WTC11 (cell line): ENCODE measurements at regions not wholly inside any gene's neighbourhood (a gene's known extent, or its start where the extent isn't known, plus 50 kb on each side); places are given as distances from the start of the nearest gene placed in this dataset.
A peak's percentile ranks its signal among the peaks of the same experiment; 100 is the strongest.

ENCODE experiments used
- ATAC-seq: fragments of 200-7000 bp; cut with Tn5 transposase; 2 replicates; pipeline ENCODE4 v1.10.0; 2021; ENCODE audit warnings: mild to moderate bottlenecking, moderate library complexity
- CTCF ChIA-PET: fragments of 300-600 bp; sonication (Branson Sonifier 250); formaldehyde crosslinking; loops from one replicate; lab custom pipeline; 2021; ENCODE audit warnings: antibody characterized with exemption; lab: Charles Lee
- POLR2A ChIA-PET: fragments of 350-600 bp; sonication (Branson Sonifier 250); formaldehyde crosslinking; loops from one replicate; lab custom pipeline; 2021; ENCODE audit warnings: antibody characterized with exemption; lab: Charles Lee
- DNase-seq: peaks from one replicate; pipeline ENCODE4 v3.0.0; 2021; ENCODE audit warnings: low spot score
- H3K27ac Mint-ChIP-seq: 2 replicates; pipeline ENCODE4 v1.8.0; 2021; ENCODE audit warnings: mixed read lengths
- H3K27me3 Mint-ChIP-seq: 2 replicates; pipeline ENCODE4 v1.8.0; 2021; ENCODE audit warnings: low read depth, mild to moderate bottlenecking, moderate library complexity, mixed read lengths
- H3K36me3 Mint-ChIP-seq: 2 replicates; pipeline ENCODE4 v1.8.0; 2021; ENCODE audit warnings: mixed read lengths
- H3K4me1 Mint-ChIP-seq: 2 replicates; pipeline ENCODE4 v1.8.0; 2022; ENCODE audit warnings: mixed read lengths
- H3K4me3 Mint-ChIP-seq: 2 replicates; pipeline ENCODE4 v1.8.0; 2021; ENCODE audit warnings: mild to moderate bottlenecking, moderate library complexity, mixed read lengths
- H3K9me3 Mint-ChIP-seq: 2 replicates; pipeline ENCODE4 v1.8.0; 2021; ENCODE audit warnings: mixed read lengths
- AR ChIP-seq: fragments of 250-450 bp; sonication (Bioruptor Pico); IDR thresholded peaks from 2 replicates; pipeline ENCODE4 v1.9.0; 2021; ENCODE audit warnings: mild to moderate bottlenecking
- CTCF ChIP-seq: fragments of 200-600 bp; IDR thresholded peaks from 2 replicates; pipeline ENCODE4 v1.8.0; 2022; ENCODE audit warnings: antibody characterized with exemption
- E2F1 ChIP-seq: sonication (generic); formaldehyde crosslinking; IDR thresholded peaks from 2 replicates; pipeline ENCODE4 v1.8.0; 2022; ENCODE audit warnings: mild to moderate bottlenecking, missing genetic modification reagents
- GTF2I ChIP-seq: fragments of 250-450 bp; sonication (Bioruptor Pico); conservative IDR thresholded peaks from 2 replicates; pipeline ENCODE4 v1.4.0; 2021; ENCODE audit warnings: mild to moderate bottlenecking
- MYBL2 ChIP-seq: sonication (generic); formaldehyde crosslinking; IDR thresholded peaks from 2 replicates; pipeline ENCODE4 v1.8.1; 2023; ENCODE audit warnings: mild to moderate bottlenecking, moderate library complexity, missing genetic modification reagents
- NFATC4 ChIP-seq: fragments of 250-450 bp; sonication (Bioruptor Pico); IDR thresholded peaks from 2 replicates; pipeline ENCODE4 v1.9.0; 2021; ENCODE audit warnings: mild to moderate bottlenecking
- NFYB ChIP-seq: sonication (generic); formaldehyde crosslinking; conservative IDR thresholded peaks from 2 replicates; pipeline ENCODE4 v1.8.0; 2022; ENCODE audit warnings: low read depth, missing genetic modification reagents
- NR1H2 ChIP-seq: sonication (generic); formaldehyde crosslinking; IDR thresholded peaks from 2 replicates; pipeline ENCODE4 v1.9.0; 2021; ENCODE audit warnings: mild to moderate bottlenecking, moderate library complexity, missing genetic modification reagents
- PRRX2 ChIP-seq: fragments of 250-450 bp; sonication (Bioruptor Pico); IDR thresholded peaks from 2 replicates; pipeline ENCODE4 v1.8.0; 2021; ENCODE audit warnings: mild to moderate bottlenecking
- RELA ChIP-seq: sonication (generic); formaldehyde crosslinking; IDR thresholded peaks from 2 replicates; pipeline ENCODE4 v1.8.1; 2022; ENCODE audit warnings: missing genetic modification reagents, mild to moderate bottlenecking, borderline replicate concordance
- SMAD4 ChIP-seq: sonication (generic); formaldehyde crosslinking; IDR thresholded peaks from 2 replicates; pipeline ENCODE4 v1.8.0; 2022; ENCODE audit warnings: mild to moderate bottlenecking, missing genetic modification reagents
- TEAD4 ChIP-seq: sonication (generic); formaldehyde crosslinking; IDR thresholded peaks from 2 replicates; pipeline ENCODE4 v1.8.0; 2022; ENCODE audit warnings: mild to moderate bottlenecking, missing genetic modification reagents
- ZNF232 ChIP-seq: sonication (generic); formaldehyde crosslinking; IDR thresholded peaks from 2 replicates; pipeline ENCODE4 v1.8.0; 2022; ENCODE audit warnings: mild to moderate bottlenecking, missing genetic modification reagents
- ZNF512 ChIP-seq: sonication (generic); formaldehyde crosslinking; IDR thresholded peaks from 2 replicates; pipeline ENCODE4 v1.8.1; 2022; ENCODE audit warnings: missing genetic modification reagents, borderline replicate concordance
- ZNF532 ChIP-seq: fragments of 250-450 bp; sonication (Bioruptor Pico); IDR thresholded peaks from 2 replicates; pipeline ENCODE4 v1.9.0; 2021; ENCODE audit warnings: mild to moderate bottlenecking, borderline replicate concordance

GRCh38 chr12:91368613-91369012, 186.0 kb upstream of the DCN start:
- no peak for TF ChIP-seq MYBL2 (CRISPR knock-in tag)
- TF ChIP-seq NFYB (CRISPR knock-in tag) = no peak
- no peak for TF ChIP-seq NR1H2 (CRISPR knock-in tag)
- TF ChIP-seq, all 79 proteins: peak for 0
- no peak overlapping the region for H3K4me3 Mint-ChIP-seq
- ATAC-seq (no peak), DNase-seq (no peak)
- no peaks in the 10 kb centered on the region for H3K36me3 Mint-ChIP-seq
- H3K27me3 Mint-ChIP-seq = no peaks in the 10 kb centered on the region
- no peak overlapping the region for H3K27ac Mint-ChIP-seq
- H3K4me1 Mint-ChIP-seq = peaks cover 46% of the 10 kb centered on the region
- ChIA-PET POLR2A (no interaction called here), CTCF (no interaction called here)
- no peaks in the 10 kb centered on the region for H3K9me3 Mint-ChIP-seq

- POLR2A ChIA-PET = no interaction called here
- no peaks in the 10 kb centered on the region for H3K9me3 Mint-ChIP-seq
- no peak overlapping the region for H3K4me3 Mint-ChIP-seq
- H3K36me3 Mint-ChIP-seq = no peaks in the 10 kb centered on the region
- ATAC-seq (0 out of 2 replicates have a peak, but pooled peaks have one; percentile 18), DNase-seq (no peak)
- peaks cover 43% of the 10 kb centered on the region for H3K4me1 Mint-ChIP-seq
- CTCF ChIA-PET = interaction anchor here (1.3 kb wide), 1 partner anchor 12 kb away, joined by 3 read pairs; no protein-coding TSS in a partner anchor
- H3K27me3 Mint-ChIP-seq = no peaks in the 10 kb centered on the region
- H3K27ac Mint-ChIP-seq = no peak overlapping the region
- TF ChIP-seq ZNF232 = no peak
- peak; percentile 33 for TF ChIP-seq CTCF
Measured at GRCh38 chr12:91367234-91367849, 184.7 kb upstream of the DCN start.

GRCh38 chr12:91364471-91365184, 182.0 kb upstream of the DCN start:
- DNase-seq (no peak), ATAC-seq (no peak)
- H3K4me3 Mint-ChIP-seq = no peak overlapping the region
- TF ChIP-seq E2F1 (CRISPR knock-in tag) (no peak), PRRX2 (CRISPR knock-in tag) (no peak), TEAD4 (CRISPR knock-in tag) (no peak), NFATC4 (CRISPR knock-in tag) (no peak), GTF2I (no peak), SMAD4 (CRISPR knock-in tag) (no peak), RELA (CRISPR knock-in tag) (no peak), ZNF512 (no peak)
- H3K9me3 Mint-ChIP-seq = no peaks in the 10 kb centered on the region
- POLR2A ChIA-PET = interaction anchor here (0.6 kb wide), 1 partner anchor 1565 kb away, joined by 3 read pairs; no protein-coding TSS in a partner anchor
- H3K36me3 Mint-ChIP-seq = no peaks in the 10 kb centered on the region
- H3K27ac Mint-ChIP-seq = no peak overlapping the region
- CTCF ChIA-PET = interaction anchor here (1.1 kb wide), 1 partner anchor 17 kb away, joined by 5 read pairs; no protein-coding TSS in a partner anchor
- no peaks in the 10 kb centered on the region for H3K27me3 Mint-ChIP-seq
- peaks cover 25% of the 10 kb centered on the region for H3K4me1 Mint-ChIP-seq

- Mint-ChIP-seq H3K4me3 (no peak overlapping the region), H3K9me3 (no peaks in the 10 kb centered on the region), H3K4me1 (peaks cover 7% of the 10 kb centered on the region; the same call in 1 of the 2 replicates), H3K36me3 (no peaks in the 10 kb centered on the region), H3K27me3 (no peaks in the 10 kb centered on the region), H3K27ac (no peak overlapping the region)
- ATAC-seq = no peak
- CTCF ChIA-PET = interaction anchor here (0.7 to 1.6 kb wide), 4 partner anchors 20 to 962 kb away, joined by 3 to 11 read pairs (median 6); no protein-coding TSS in a partner anchor
- DNase-seq = no peak
- POLR2A ChIA-PET = no interaction called here
- TF ChIP-seq ZNF532 (CRISPR knock-in tag) (no peak), AR (CRISPR knock-in tag) (no peak)
Measured at GRCh38 chr12:91361864-91362263, 179.2 kb upstream of the DCN start.
